ENCODE measurements at regions not wholly inside any gene's neighbourhood (a gene's known extent, or its start where the extent isn't known, plus 50 kb on each side); places are given as distances from the start of the nearest gene placed in this dataset.

- Histone ChIP-seq H3K9ac (ENCODE audit: insufficient read depth in 1 of 2, low read length in 2 of 2) (no peak overlapping the region), H3K4me3 (no peak overlapping the region), H3K36me3 (ENCODE audit: control insufficient read depth in 4 of 4, insufficient read depth in 4 of 4, low read length in 4 of 4) (no peaks in the 10 kb centered on the region), H3K27me3 (ENCODE audit: control insufficient read depth in 3 of 3, insufficient read depth in 3 of 3, low read length in 2 of 3) (no peaks in the 10 kb centered on the region), H3K27ac (ENCODE audit: low read depth in 1 of 2, low read length in 1 of 2) (no peak overlapping the region), H3K9me3 (ENCODE audit: control insufficient read depth in 4 of 4, insufficient read depth in 3 of 4, low read length in 3 of 4) (no peaks in the 10 kb centered on the region), H3K4me1 (ENCODE audit: control insufficient read depth in 5 of 5, insufficient read depth in 5 of 5, low read length in 5 of 5) (peaks cover 0 to 9% (median 0%) of the 10 kb centered on the region in 5 donors)
- DNase-seq (peak in 1 of 3 donors; percentile 32), ATAC-seq (ENCODE audit: insufficient read depth, low FRiP score) (no peak)
- TF ChIP-seq CTCF (IDR thresholded peaks at IDR 0.05; ENCODE audit: control extremely low read depth, extremely low read depth): no peak
- WGBS, 2 donors: 38 to 71% methylated on average over 1 of the region's 1 CpG
These were observed 100.6 kb upstream of the ATP11B start for GRCh38 chr3:182692695-182693094.

- H3K4me1 ChIP-seq (ENCODE audit: control insufficient read depth in 5 of 5, insufficient read depth in 5 of 5, low read length in 5 of 5): peaks cover 0 to 9% (median 0%) of the 10 kb centered on the region in 5 donors
- ATAC-seq (ENCODE audit: insufficient read depth, low FRiP score): no peak
These were observed 99.6 kb upstream of the ATP11B start for GRCh38 chr3:182693723-182694122.

GRCh38 chr3:182696916-182697315 is 96.4 kb upstream of the ATP11B start:
- H3K27ac ChIP-seq (ENCODE audit: low read depth in 1 of 2, low read length in 1 of 2): no peak overlapping the region
- H3K36me3 ChIP-seq (ENCODE audit: control insufficient read depth in 4 of 4, insufficient read depth in 4 of 4, low read length in 4 of 4): no peaks in the 10 kb centered on the region
- no peak overlapping the region for H3K4me3 ChIP-seq
- no peak overlapping the region for H3K9ac ChIP-seq (ENCODE audit: insufficient read depth in 1 of 2, low read length in 2 of 2)
- DNase-seq (peak in 2 of 3 donors; percentile 22 to 30), ATAC-seq (ENCODE audit: insufficient read depth, low FRiP score) (no peak)
- peaks cover 0 to 1% (median 0%) of the 10 kb centered on the region in 4 donors for H3K9me3 ChIP-seq (ENCODE audit: control insufficient read depth in 4 of 4, insufficient read depth in 3 of 4, low read length in 3 of 4)
- H3K27me3 ChIP-seq (ENCODE audit: control insufficient read depth in 3 of 3, insufficient read depth in 3 of 3, low read length in 2 of 3): no peaks in the 10 kb centered on the region
- H3K4me1 ChIP-seq (ENCODE audit: control insufficient read depth in 5 of 5, insufficient read depth in 5 of 5, low read length in 5 of 5): peaks cover 0 to 9% (median 0%) of the 10 kb centered on the region in 5 donors
- no peak for TF ChIP-seq CTCF (IDR thresholded peaks at IDR 0.05; ENCODE audit: control extremely low read depth, extremely low read depth)
- 74 to 86% methylated on average over 3 of the region's 3 CpGs for WGBS, 2 donors

More at GRCh38 chr3:182693723-182694122, 99.6 kb upstream of the ATP11B start:
- Histone ChIP-seq H3K9me3 (ENCODE audit: control insufficient read depth in 4 of 4, insufficient read depth in 3 of 4, low read length in 3 of 4) (no peaks in the 10 kb centered on the region), H3K36me3 (ENCODE audit: control insufficient read depth in 4 of 4, insufficient read depth in 4 of 4, low read length in 4 of 4) (no peaks in the 10 kb centered on the region), H3K9ac (ENCODE audit: insufficient read depth in 1 of 2, low read length in 2 of 2) (no peak overlapping the region), H3K27me3 (ENCODE audit: control insufficient read depth in 3 of 3, insufficient read depth in 3 of 3, low read length in 2 of 3) (no peaks in the 10 kb centered on the region), H3K4me3 (no peak overlapping the region), H3K27ac (ENCODE audit: low read depth in 1 of 2, low read length in 1 of 2) (no peak overlapping the region)
- DNase-seq: no peak
- no peak for TF ChIP-seq CTCF (IDR thresholded peaks at IDR 0.05; ENCODE audit: control extremely low read depth, extremely low read depth)
- 96 to 98% methylated on average over 3 of the region's 3 CpGs for whole genome bisulfite sequencing, 2 donors

- TF ChIP-seq CTCF (IDR thresholded peaks at IDR 0.05; ENCODE audit: control extremely low read depth, extremely low read depth): no peak
These were observed 95.9 kb upstream of the ATP11B start for GRCh38 chr3:182697345-182697919.

More at GRCh38 chr3:182697345-182697919, 95.9 kb upstream of the ATP11B start:
- H3K36me3 ChIP-seq (ENCODE audit: control insufficient read depth in 4 of 4, insufficient read depth in 4 of 4, low read length in 4 of 4): no peaks in the 10 kb centered on the region
- peaks cover 0 to 3% (median 0%) of the 10 kb centered on the region in 4 donors for H3K9me3 ChIP-seq (ENCODE audit: control insufficient read depth in 4 of 4, insufficient read depth in 3 of 4, low read length in 3 of 4)
- H3K9ac ChIP-seq (ENCODE audit: insufficient read depth in 1 of 2, low read length in 2 of 2): no peak overlapping the region
- no peak for ATAC-seq (ENCODE audit: insufficient read depth, low FRiP score)
- WGBS, 2 donors: 67 to 76% methylated on average over 12 of the region's 12 CpGs
- H3K27ac ChIP-seq (ENCODE audit: low read depth in 1 of 2, low read length in 1 of 2): no peak overlapping the region
- no peaks in the 10 kb centered on the region for H3K27me3 ChIP-seq (ENCODE audit: control insufficient read depth in 3 of 3, insufficient read depth in 3 of 3, low read length in 2 of 3)
- H3K4me1 ChIP-seq (ENCODE audit: control insufficient read depth in 5 of 5, insufficient read depth in 5 of 5, low read length in 5 of 5): peaks cover 0 to 9% (median 0%) of the 10 kb centered on the region in 5 donors
- H3K4me3 ChIP-seq: no peak overlapping the region
- no peak for DNase-seq
